ENCODE measurements at regions not wholly inside any gene's neighbourhood (a gene's known extent, or its start where the extent isn't known, plus 50 kb on each side); places are given as distances from the start of the nearest gene placed in this dataset.
"Not testable (repeated sequence)": the region's sequence is repeated elsewhere in the genome, so short reads cannot be mapped to it uniquely, and the experiment has no call there.

DNA sequence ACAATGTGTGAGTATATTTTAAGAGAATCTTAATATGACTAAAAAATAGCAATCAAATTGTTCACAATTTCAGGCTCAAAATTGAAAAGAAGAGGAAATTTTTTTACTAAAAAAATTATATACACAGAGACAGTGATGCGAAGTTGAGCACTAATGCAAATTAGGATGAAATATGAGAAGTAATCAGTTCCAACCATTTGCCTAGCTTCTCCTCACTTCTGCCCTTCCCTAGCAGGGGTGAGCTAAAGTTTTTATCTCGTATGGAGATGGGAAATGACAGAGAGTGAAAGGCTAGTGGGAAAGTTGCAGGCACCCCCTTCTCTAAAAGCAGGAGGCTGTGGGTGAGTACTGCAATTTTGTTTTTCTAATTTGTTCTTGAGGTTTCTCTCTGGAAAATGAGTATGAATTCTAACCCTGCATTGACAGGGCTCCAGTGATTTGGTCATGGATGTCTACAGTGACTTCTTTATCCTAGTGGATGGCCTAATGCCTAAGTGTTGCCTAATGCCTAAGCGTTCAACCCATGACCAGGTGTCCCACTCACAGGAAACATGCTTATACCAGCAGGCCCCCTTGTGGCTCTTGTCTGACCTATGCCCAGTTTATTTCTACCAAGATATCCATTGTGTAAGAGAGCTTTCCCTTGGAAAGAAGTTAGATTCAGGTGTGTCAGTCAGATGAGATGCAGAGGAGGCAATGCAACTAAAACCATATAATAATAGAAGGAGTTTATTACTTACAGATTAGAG lies 78.0 kb upstream of the HNMT start:
- DNase-seq (ENCODE audit: low spot score) = peak; percentile 17

DNA sequence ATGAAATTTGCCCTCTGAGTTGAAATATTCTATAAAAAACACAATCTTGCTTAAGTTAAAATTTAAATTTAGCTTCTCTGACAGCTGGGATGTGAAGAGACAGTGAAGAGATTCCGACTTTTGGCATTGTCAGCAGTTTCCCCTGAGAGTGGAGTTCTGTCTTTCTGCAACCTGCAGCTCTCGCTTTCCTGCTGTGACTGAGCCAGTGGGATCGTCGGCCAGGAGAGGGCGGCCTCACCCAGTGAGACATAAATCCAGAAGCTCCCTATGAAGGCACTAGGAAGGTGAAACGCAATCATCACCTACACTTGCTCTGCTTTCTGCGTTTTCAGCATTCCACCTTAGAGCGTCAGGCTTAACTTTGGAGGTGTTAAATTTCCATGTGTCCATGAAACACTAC lies 75.4 kb upstream of the HNMT start:
- DNase-seq (ENCODE audit: low spot score) = peak; percentile 22

DNA sequence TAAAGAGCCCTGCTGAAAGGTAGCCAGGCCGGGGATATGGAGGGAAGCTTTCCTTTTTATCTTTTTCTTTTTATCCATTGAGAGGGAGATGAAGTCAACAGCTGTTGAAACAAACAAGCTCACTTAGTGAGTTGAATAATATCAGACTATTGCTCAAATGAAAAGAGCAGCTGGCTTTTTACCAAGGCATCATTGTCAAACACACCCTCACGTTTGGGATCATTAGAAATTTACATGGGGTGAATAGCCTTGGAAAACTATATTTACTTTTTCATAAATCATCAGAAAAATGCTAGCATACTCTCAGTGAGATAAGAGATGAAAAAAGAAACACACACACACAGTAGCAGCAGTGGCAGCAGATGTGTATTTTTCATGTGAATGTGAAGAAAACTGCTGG lies 71.5 kb upstream of the HNMT start:
- no peak for DNase-seq (ENCODE audit: low spot score)

DNA sequence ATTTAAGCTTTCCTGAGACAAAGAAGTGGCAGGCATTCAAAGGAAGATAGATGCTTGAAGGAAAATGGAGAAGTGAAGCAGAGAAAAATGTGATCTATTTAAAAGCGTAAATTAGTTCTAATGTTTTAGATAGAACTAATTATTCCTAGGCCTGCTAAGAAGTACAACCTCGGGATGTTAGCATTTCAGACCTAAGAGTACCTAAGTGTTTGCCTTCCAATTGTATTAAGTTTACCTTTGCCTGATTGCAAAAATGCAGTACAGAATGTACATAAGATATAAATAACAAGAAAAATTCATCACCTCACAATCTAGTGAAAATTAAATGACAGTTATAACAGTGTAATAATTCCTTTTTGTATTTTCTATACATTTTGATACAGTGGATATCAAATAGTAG lies 71.1 kb upstream of the HNMT start:
- no peak for DNase-seq (ENCODE audit: low spot score)

DNA sequence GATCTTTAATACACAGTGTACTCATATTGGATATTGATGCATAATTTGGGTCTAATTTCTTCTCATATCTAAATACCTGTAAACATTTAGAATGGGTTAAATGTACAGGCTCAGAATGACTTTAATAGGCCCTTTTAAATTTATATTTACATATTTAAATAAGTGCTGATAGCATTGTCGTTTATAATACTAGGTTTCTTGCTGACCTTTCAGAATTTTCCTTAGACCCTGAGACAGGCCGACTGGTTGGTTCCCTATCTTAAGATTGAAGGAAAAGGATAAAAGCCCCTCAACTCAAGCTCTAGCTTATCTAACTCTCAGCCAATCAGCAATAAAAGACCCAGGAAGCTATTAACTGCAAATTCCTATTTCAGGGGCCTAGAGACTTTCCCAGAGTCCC lies 67.8 kb upstream of the HNMT start:
- no peak for DNase-seq (ENCODE audit: low spot score)

DNA sequence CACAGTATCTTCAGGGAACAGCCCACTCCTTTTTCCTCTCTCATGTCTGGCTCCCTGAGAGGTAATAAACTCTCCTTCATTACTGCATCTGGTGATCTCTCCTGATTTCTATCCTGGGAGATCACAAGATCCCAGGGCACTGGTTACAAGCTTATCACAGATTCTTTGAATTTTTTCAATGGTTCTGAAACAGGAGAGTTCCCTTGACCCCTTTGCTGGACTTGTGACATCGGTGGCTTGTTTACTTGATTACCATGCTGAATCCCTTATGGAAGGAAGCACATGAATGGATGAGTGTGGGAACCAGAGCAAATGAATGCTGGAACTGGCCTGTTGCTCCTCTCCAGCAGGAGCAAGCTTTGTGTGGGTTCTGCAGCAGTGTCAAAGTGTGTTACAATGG lies 67.2 kb upstream of the HNMT start:
- no peak for DNase-seq (ENCODE audit: low spot score)

DNA sequence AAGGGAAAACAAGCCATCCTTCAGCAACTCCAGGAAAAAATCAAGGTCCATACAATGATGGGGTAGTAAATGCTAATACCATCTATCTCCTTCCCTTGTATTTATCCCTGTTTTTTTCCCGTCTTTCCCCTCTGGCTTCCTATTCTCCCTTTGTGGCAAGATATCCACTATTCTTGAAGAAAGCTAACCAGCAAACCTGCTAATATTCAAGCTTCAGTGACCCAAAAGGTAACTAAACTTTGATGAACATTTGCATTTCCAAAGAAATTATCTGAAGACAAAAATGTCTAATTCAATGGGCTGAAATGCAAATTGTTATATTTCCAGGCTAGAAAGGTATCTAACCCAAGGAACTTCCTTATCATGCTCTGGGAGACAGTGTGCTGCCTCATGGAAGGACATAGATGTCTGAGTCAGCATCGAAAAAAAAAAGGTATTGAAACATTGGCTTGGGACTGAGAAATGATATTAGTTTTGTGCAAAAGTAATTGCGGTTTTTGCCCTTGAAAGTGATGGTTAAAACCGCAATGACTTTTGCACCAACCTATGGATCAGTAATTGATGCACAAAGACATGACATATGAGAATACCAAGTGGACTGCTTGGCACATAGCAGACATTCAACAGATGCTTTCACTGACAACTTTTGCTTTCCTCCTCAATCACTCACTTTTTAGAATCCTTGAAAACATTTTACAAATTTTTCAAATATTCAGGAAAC lies 63.7 kb upstream of the HNMT start:
- no peak for DNase-seq (ENCODE audit: low spot score)

DNA sequence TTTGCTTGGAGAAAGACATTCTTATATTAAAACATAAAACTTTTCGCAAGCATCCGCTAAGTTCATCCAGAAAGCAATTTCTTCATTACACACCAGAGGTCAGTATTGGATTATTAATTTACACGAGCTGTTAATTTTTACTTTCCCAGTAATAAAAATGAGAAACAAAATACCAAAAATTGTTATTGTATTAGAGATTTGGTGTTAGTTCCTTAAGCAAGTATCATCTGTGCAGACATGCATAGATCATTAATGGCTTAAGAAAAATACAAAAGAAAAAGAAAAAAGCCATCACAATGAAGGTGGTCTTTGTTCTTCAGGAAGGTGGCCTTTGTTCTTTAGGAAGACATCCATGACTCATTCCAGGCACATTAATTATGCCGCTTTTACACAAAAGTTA lies 53.6 kb upstream of the HNMT start:
- DNase-seq (ENCODE audit: low spot score) = peak; percentile 3

DNA sequence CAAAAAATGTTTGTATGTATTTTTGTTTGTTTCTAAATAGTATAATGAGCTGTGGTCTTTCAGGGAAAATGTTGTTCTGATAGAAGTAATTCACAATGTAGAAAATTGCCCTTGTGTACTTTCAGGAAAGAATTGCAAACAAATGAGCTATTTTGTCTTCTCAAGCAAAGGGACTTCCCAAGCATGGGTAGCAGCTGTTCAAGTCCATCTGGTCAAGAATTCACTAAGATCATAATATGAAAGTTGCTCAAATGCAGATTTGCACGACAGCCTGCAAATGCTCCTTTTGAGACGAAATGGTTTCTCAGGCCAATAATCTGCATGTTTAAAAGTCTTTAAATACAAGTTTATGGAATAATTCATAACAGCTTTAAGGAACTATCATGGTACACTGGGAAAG lies 51.9 kb upstream of the HNMT start:
- DNase-seq (ENCODE audit: low spot score) = no peak

DNA sequence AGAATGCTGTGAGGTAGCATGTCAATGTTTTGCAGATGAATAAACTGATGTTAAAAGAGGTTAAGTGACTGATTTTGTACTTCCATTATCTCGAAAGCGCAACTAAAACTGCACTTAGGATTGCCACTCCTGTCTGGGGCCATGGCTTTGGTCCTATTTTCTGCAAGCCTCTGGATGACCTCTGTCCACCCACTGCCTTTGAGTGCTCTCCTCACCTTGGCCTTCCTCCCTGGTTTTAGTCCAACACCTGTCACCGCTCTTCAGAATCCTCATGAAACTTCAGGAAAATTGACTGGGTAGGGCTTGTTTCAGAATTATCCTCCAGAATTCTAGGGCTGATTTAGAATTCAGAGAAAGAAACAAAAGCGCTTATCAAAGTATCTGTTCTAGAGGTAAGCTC lies 51.1 kb upstream of the HNMT start:
- no peak for DNase-seq (ENCODE audit: low spot score)

DNA sequence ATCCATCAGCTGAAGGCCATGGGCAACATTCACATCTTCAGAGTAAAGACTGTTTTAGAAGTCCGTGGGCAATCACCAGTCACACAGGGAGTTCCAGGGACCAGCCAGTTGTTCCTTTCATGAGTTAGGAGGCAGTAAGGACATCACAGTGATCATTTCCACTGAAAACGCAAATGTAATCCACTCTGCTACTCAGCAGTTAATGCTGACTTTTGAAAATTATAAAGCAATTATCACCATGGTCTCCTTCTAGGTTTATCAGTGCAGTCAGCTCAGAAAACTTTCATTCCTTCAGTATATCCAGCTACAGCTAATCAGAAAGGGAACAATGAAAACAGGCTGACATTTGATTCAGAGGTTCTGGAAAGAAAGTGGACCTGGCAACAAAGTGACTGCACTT lies 50.6 kb upstream of the HNMT start:
- DNase-seq (ENCODE audit: low spot score) = not testable (repeated sequence)

All from SW480 (cell line).